GM12878 (cell line): ENCODE measurements at regions not wholly inside any gene's neighbourhood (a gene's known extent, or its start where the extent isn't known, plus 50 kb on each side); places are given as distances from the start of the nearest gene placed in this dataset.

Source experiments
- ATAC-seq: fragments of 200-7000 bp; cut with Tn5 transposase; 3 replicates; pipeline ENCODE4 v1.9.1; 2020; ENCODE audit warnings: mild to moderate bottlenecking, moderate library complexity
- BruUV-seq: library from RNA; stranded (reverse); fragments of 400-500 nt; replicated peaks from 2 replicates; lab custom pipeline; 2021; lab: Mats Ljungman, UMichigan
- CTCF ChIA-PET: fragments of 300-600 bp; sonication (Branson Sonifier 250); formaldehyde crosslinking; extraction: SDS; loops from one replicate; lab custom pipeline; 2021; ENCODE audit warnings: inconsistent platforms; lab: Yijun Ruan, JAX
- POLR2A ChIA-PET: fragments of 350-600 bp; formaldehyde crosslinking; extraction: SDS; loops from one replicate; lab custom pipeline; 2021; ENCODE audit warnings: inconsistent platforms; lab: Charles Lee
- RAD21 ChIA-PET: fragments of 300-600 bp; sonication (Branson Sonifier 250); formaldehyde crosslinking; loops from one replicate; lab custom pipeline; 2023; ENCODE audit warnings: antibody characterized with exemption; ENCODE audit not compliant: unreplicated experiment; lab: Charles Lee
- SMC1A ChIA-PET: fragments of 300-600 bp; sonication (Branson Sonifier 250); formaldehyde crosslinking; loops from one replicate; lab custom pipeline; 2023; ENCODE audit not compliant: unreplicated experiment, uncharacterized antibody; lab: Charles Lee
- DNase-seq: peaks from one replicate; pipeline ENCODE4 v3.0.0-alpha.2; 2011; ENCODE audit warnings: low read depth, low spot score
- FAIRE-seq: peaks from 3 replicates; lab custom pipeline; 2011; peaks lifted over from hg19 to GRCh38; lab: Jason Lieb, UNC
- H2AFZ ChIP-seq: 2 replicates; pipeline ENCODE4 v1.6.0; 2011; ENCODE audit warnings: low read depth, low read length, control low read depth; ENCODE audit not compliant: control insufficient read depth
- H3K27ac ChIP-seq: 2 replicates; pipeline ENCODE4 v1.5.1; 2011; ENCODE audit warnings: control low read depth; ENCODE audit not compliant: control insufficient read depth, insufficient read depth
- H3K27me3 ChIP-seq, 2 experiments: replicated peaks in 1 of 2; 2 replicates each; pipeline versions ENCODE4 v1.6.0 to v1.6.1; 2011; ENCODE audit warnings: low read length in 1 of 2; ENCODE audit not compliant: control insufficient read depth in 2 of 2, insufficient read depth in 2 of 2
- H3K36me3 ChIP-seq, 2 experiments: 2 replicates each; pipeline ENCODE4 v1.5.1; 2011; ENCODE audit warnings: low read length in 1 of 2; ENCODE audit not compliant: control insufficient read depth in 2 of 2, insufficient read depth in 2 of 2
- H3K4me1 ChIP-seq: 2 replicates; pipeline ENCODE4 v1.6.1; 2011; ENCODE audit warnings: mild to moderate bottlenecking, low read length, moderate library complexity, mixed read lengths; ENCODE audit not compliant: control insufficient read depth, insufficient read depth
- H3K4me2 ChIP-seq: 2 replicates; pipeline ENCODE4 v1.6.0; 2011; ENCODE audit warnings: control low read depth; ENCODE audit not compliant: control insufficient read depth, insufficient read depth
- H3K4me3 ChIP-seq: fragments of 200-600 bp; sonication (generic); 2 replicates; pipeline ENCODE4 v1.5.1; 2016
- H3K79me2 ChIP-seq: 2 replicates; pipeline ENCODE4 v1.6.0; 2011; ENCODE audit warnings: low read length; ENCODE audit not compliant: control insufficient read depth, insufficient read depth
- H3K9ac ChIP-seq: 2 replicates; pipeline ENCODE4 v1.8.0; 2011; ENCODE audit warnings: low read length, control low read depth, mixed read lengths; ENCODE audit not compliant: control insufficient read depth, insufficient read depth
- H3K9me3 ChIP-seq: replicated peaks from 3 replicates; pipeline ENCODE4 v1.5.1; 2011; ENCODE audit warnings: mild to moderate bottlenecking, low read length; ENCODE audit not compliant: control insufficient read depth, insufficient read depth
- H4K20me1 ChIP-seq: 2 replicates; pipeline ENCODE4 v1.6.0; 2011; ENCODE audit not compliant: control insufficient read depth, insufficient read depth
- POLR2AphosphoS2 ChIP-seq: IDR thresholded peaks from 2 replicates; pipeline ENCODE4 v1.6.1; 2011; ENCODE audit warnings: low read depth, mild to moderate bottlenecking, low read length, improper control_type of control experiment, moderate library complexity
- PRDM15 ChIP-seq: fragments of 450-650 bp; formaldehyde crosslinking; IDR thresholded peaks from 2 replicates; pipeline ENCODE4 v1.4.0; 2020; ENCODE audit warnings: mild to moderate bottlenecking, moderate library complexity
- SREBF2 ChIP-seq: IDR thresholded peaks from 2 replicates; pipeline ENCODE4 v1.6.1; 2012; ENCODE audit warnings: mild to moderate bottlenecking, low read length
- USF1 ChIP-seq: IDR thresholded peaks from 2 replicates; pipeline ENCODE4 v1.6.1; 2011; ENCODE audit warnings: borderline replicate concordance, low read depth, mild to moderate bottlenecking, moderate library complexity, mixed read lengths, low read length; ENCODE audit not compliant: insufficient read depth; ENCODE audit errors: extremely low read length
- ZBED1 ChIP-seq: IDR thresholded peaks from 2 replicates; pipeline ENCODE4 v1.6.1; 2016; ENCODE audit warnings: borderline replicate concordance
- WGBS: methylation state at CpG from one replicate; pipeline ENCODE4 v1.1.6; 2016; ENCODE audit warnings: low lambda C conversion rate; ENCODE audit not compliant: insufficient replicate concordance, insufficient coverage; ENCODE audit errors: missing lambda C conversion rate; 5-methylcytosine and 5-hydroxymethylcytosine counted together
- in situ Hi-C: fragments of 300-500 bp; cut with MboI; formaldehyde crosslinking; loops from 9 replicates; pipeline ENCODE4 v1.14.3; 2018; ENCODE audit warnings: mixed read lengths
- intact Hi-C: fragments of 100-400 bp; cut with micrococcal nuclease; formaldehyde crosslinking; loops from one replicate; pipeline ENCODE4 v1.14.2; 2022; ENCODE audit not compliant: unreplicated experiment

DNA sequence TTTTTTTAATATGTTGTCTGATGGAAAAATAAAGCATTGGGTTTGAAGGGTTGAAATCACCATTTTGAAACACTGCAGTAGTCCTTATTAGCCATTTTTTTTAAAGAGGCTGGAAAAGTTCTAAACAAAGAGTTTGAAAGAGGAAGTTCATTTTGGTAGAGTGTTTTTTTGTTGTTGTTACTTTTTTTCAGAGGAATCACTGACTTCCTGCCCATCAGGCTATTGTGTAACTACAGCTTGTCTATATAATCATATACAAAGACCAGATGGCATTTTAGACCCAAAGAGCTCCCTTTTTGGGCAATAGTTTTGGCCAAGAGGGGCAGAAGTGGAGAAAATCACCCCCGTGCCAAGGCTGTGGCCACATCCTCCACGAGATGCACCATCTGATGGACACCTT is 818.5 kb upstream of the AMELY start:
- POLR2A ChIA-PET: no interaction called here
- H2AFZ ChIP-seq: no peak overlapping the region
- BruUV-seq: no TSS peak
- no peaks in the 10 kb centered on the region for H3K9me3 ChIP-seq
- in situ Hi-C loops: no loop called here
- CTCF ChIA-PET: no interaction called here
- no CpG with 5 or more reads among the region's 2 CpGs for WGBS
- no peak for DNase-seq
- H3K36me3 ChIP-seq: no peaks in the 10 kb centered on the region
- no peak overlapping the region for H3K9ac ChIP-seq
- H3K4me2 ChIP-seq: no peak overlapping the region
- no peak overlapping the region for H3K27ac ChIP-seq
- H3K27me3 ChIP-seq: no peaks in the 10 kb centered on the region
- no peak overlapping the region for H3K4me3 ChIP-seq
- H4K20me1 ChIP-seq: no peaks in the 10 kb centered on the region
- H3K4me1 ChIP-seq: no peaks in the 10 kb centered on the region
- intact Hi-C loops: no loop called here
- TF ChIP-seq POLR2AphosphoS2 (no peak), PRDM15 (CRISPR knock-in tag) (no peak), USF1 (no peak), ZBED1 (no peak), SREBF2 (no peak)
- ATAC-seq: no peak
- FAIRE-seq: no peak
- H3K79me2 ChIP-seq: no peaks in the 10 kb centered on the region
- RAD21 ChIA-PET: no interaction called here
- SMC1A ChIA-PET: no interaction called here
